ENCODE measurements at regions not wholly inside any gene's neighbourhood (a gene's known extent, or its start where the extent isn't known, plus 50 kb on each side); places are given as distances from the start of the nearest gene placed in this dataset.

GRCh38 chr1:201702936-201703335 is 126.0 kb upstream of the IPO9 start:
- H2AK5ac ChIP-seq (ENCODE audit: low read length) = no peak overlapping the region
- H3K9ac ChIP-seq (ENCODE audit: low read length) = no peak overlapping the region
- no peak overlapping the region for H3K18ac ChIP-seq (ENCODE audit: low read length)
- no peak overlapping the region for H2AFZ ChIP-seq (ENCODE audit: insufficient read depth, low read length, poor library complexity)
- H2BK120ac ChIP-seq (ENCODE audit: insufficient read depth, low read length, poor library complexity) = no peak overlapping the region
- no peak overlapping the region for H3K4me3 ChIP-seq (ENCODE audit: low read depth, low read length)
- no peaks in the 10 kb centered on the region for H3K27me3 ChIP-seq (ENCODE audit: insufficient read depth, low read length)
- H3K14ac ChIP-seq (ENCODE audit: low read length) = no peak overlapping the region
- H3K79me2 ChIP-seq (ENCODE audit: control insufficient read depth, insufficient read depth, low read length, poor library complexity) = no peaks in the 10 kb centered on the region
- no peak overlapping the region for H4K12ac ChIP-seq (ENCODE audit: low read depth, low read length)
- H3K4ac ChIP-seq (ENCODE audit: low read depth, low read length) = no peak overlapping the region
- no peak overlapping the region for H3K27ac ChIP-seq (ENCODE audit: low read depth, low read length)
- no peaks in the 10 kb centered on the region for H3K9me3 ChIP-seq (ENCODE audit: insufficient read depth, low read depth, low read length)
- H2BK5ac ChIP-seq (ENCODE audit: low read depth, low read length, poor library complexity) = no peak overlapping the region
- no peak overlapping the region for H2BK12ac ChIP-seq (ENCODE audit: low read length)
- peaks cover 7 to 11% of the 10 kb centered on the region in 2 experiments for H3K4me1 ChIP-seq (ENCODE audit: control insufficient read depth in 1 of 2, insufficient read depth in 2 of 2, low read length in 2 of 2)
- H3K4me2 ChIP-seq (ENCODE audit: low read length) = no peak overlapping the region
- H3K23ac ChIP-seq (ENCODE audit: low read length) = no peak overlapping the region
- DNase-seq = peak; percentile 74
- no peak overlapping the region for H4K8ac ChIP-seq (ENCODE audit: low read depth, low read length)
- peaks cover 3% of the 10 kb centered on the region for H3K79me1 ChIP-seq (ENCODE audit: low read length)
- WGBS (ENCODE audit: extremely low coverage, insufficient coverage, insufficient read length) = no CpG with 5 or more reads among the region's 2 CpGs
- H3K36me3 ChIP-seq (ENCODE audit: control insufficient read depth in 1 of 2, insufficient read depth in 2 of 2, low read length in 2 of 2) = peaks cover 4 to 9% of the 10 kb centered on the region in 2 experiments
- no peak overlapping the region for H4K91ac ChIP-seq (ENCODE audit: low read depth, low read length)

- Histone ChIP-seq H2BK12ac (ENCODE audit: low read length) (peak overlapping the region; percentile 3), H4K12ac (ENCODE audit: low read depth, low read length) (no peak overlapping the region), H3K4me3 (ENCODE audit: low read depth, low read length) (no peak overlapping the region), H2BK5ac (ENCODE audit: low read depth, low read length, poor library complexity) (no peak overlapping the region), H3K18ac (ENCODE audit: low read length) (no peak overlapping the region), H2AK5ac (ENCODE audit: low read length) (no peak overlapping the region), H3K9me3 (ENCODE audit: insufficient read depth, low read depth, low read length) (no peaks in the 10 kb centered on the region), H3K14ac (ENCODE audit: low read length) (no peak overlapping the region), H3K4me2 (ENCODE audit: low read length) (no peak overlapping the region), H3K27me3 (ENCODE audit: insufficient read depth, low read length) (no peaks in the 10 kb centered on the region), H2BK120ac (ENCODE audit: insufficient read depth, low read length, poor library complexity) (no peak overlapping the region), H3K79me2 (ENCODE audit: control insufficient read depth, insufficient read depth, low read length, poor library complexity) (no peaks in the 10 kb centered on the region), H3K9ac (ENCODE audit: low read length) (no peak overlapping the region), H3K27ac (ENCODE audit: low read depth, low read length) (no peak overlapping the region), H4K91ac (ENCODE audit: low read depth, low read length) (peak overlapping the region; percentile 20), H3K4ac (ENCODE audit: low read depth, low read length) (no peak overlapping the region), H3K79me1 (ENCODE audit: low read length) (peaks cover 3% of the 10 kb centered on the region), H4K8ac (ENCODE audit: low read depth, low read length) (peak overlapping the region; percentile 42), H2AFZ (ENCODE audit: insufficient read depth, low read length, poor library complexity) (no peak overlapping the region), H3K4me1 (ENCODE audit: control insufficient read depth in 1 of 2, insufficient read depth in 2 of 2, low read length in 2 of 2) (peaks cover 7 to 11% of the 10 kb centered on the region in 2 experiments), H3K36me3 (ENCODE audit: control insufficient read depth in 1 of 2, insufficient read depth in 2 of 2, low read length in 2 of 2) (peaks cover 2 to 6% of the 10 kb centered on the region in 2 experiments), H3K23ac (ENCODE audit: low read length) (no peak overlapping the region)
- WGBS (ENCODE audit: extremely low coverage, insufficient coverage, insufficient read length) = no CpG with 5 or more reads among the region's 23 CpGs
- DNase-seq = peak; percentile 80 to 90
Observed at GRCh38 chr1:201703621-201704438, 125.1 kb upstream of the IPO9 start.

GRCh38 chr1:201704439-201704792 is 124.5 kb upstream of the IPO9 start:
- Histone ChIP-seq H4K8ac (ENCODE audit: low read depth, low read length) (no peak overlapping the region), H2AK5ac (ENCODE audit: low read length) (no peak overlapping the region), H3K27me3 (ENCODE audit: insufficient read depth, low read length) (no peaks in the 10 kb centered on the region), H3K4me2 (ENCODE audit: low read length) (no peak overlapping the region), H3K18ac (ENCODE audit: low read length) (no peak overlapping the region), H4K12ac (ENCODE audit: low read depth, low read length) (no peak overlapping the region), H3K14ac (ENCODE audit: low read length) (no peak overlapping the region), H2BK120ac (ENCODE audit: insufficient read depth, low read length, poor library complexity) (no peak overlapping the region), H3K9ac (ENCODE audit: low read length) (no peak overlapping the region), H2BK5ac (ENCODE audit: low read depth, low read length, poor library complexity) (no peak overlapping the region), H3K23ac (ENCODE audit: low read length) (no peak overlapping the region), H3K36me3 (ENCODE audit: control insufficient read depth in 1 of 2, insufficient read depth in 2 of 2, low read length in 2 of 2) (peaks cover 2 to 6% of the 10 kb centered on the region in 2 experiments), H3K4me3 (ENCODE audit: low read depth, low read length) (no peak overlapping the region), H2BK12ac (ENCODE audit: low read length) (no peak overlapping the region), H3K9me3 (ENCODE audit: insufficient read depth, low read depth, low read length) (no peaks in the 10 kb centered on the region), H2AFZ (ENCODE audit: insufficient read depth, low read length, poor library complexity) (no peak overlapping the region), H3K4ac (ENCODE audit: low read depth, low read length) (no peak overlapping the region), H3K79me2 (ENCODE audit: control insufficient read depth, insufficient read depth, low read length, poor library complexity) (no peaks in the 10 kb centered on the region), H3K4me1 (ENCODE audit: control insufficient read depth in 1 of 2, insufficient read depth in 2 of 2, low read length in 2 of 2) (peaks cover 7 to 11% of the 10 kb centered on the region in 2 experiments), H3K79me1 (ENCODE audit: low read length) (peaks cover 3% of the 10 kb centered on the region), H4K91ac (ENCODE audit: low read depth, low read length) (no peak overlapping the region), H3K27ac (ENCODE audit: low read depth, low read length) (no peak overlapping the region)
- WGBS (ENCODE audit: extremely low coverage, insufficient coverage, insufficient read length) = no CpG with 5 or more reads among the region's 2 CpGs
- no peak for DNase-seq

- H3K4me2 ChIP-seq (ENCODE audit: low read length) = no peak overlapping the region
- no peak overlapping the region for H3K4me3 ChIP-seq (ENCODE audit: low read depth, low read length)
- H3K23ac ChIP-seq (ENCODE audit: low read length) = no peak overlapping the region
- H3K27ac ChIP-seq (ENCODE audit: low read depth, low read length) = no peak overlapping the region
- no peak for DNase-seq
- H3K79me1 ChIP-seq (ENCODE audit: low read length) = peaks cover 3% of the 10 kb centered on the region
- H3K4me1 ChIP-seq (ENCODE audit: control insufficient read depth in 1 of 2, insufficient read depth in 2 of 2, low read length in 2 of 2) = peaks cover 9 to 13% of the 10 kb centered on the region in 2 experiments
- WGBS (ENCODE audit: extremely low coverage, insufficient coverage, insufficient read length) = no CpG with 5 or more reads among the region's 9 CpGs
- H2AFZ ChIP-seq (ENCODE audit: insufficient read depth, low read length, poor library complexity) = no peak overlapping the region
- H2BK120ac ChIP-seq (ENCODE audit: insufficient read depth, low read length, poor library complexity) = no peak overlapping the region
- H2BK12ac ChIP-seq (ENCODE audit: low read length) = no peak overlapping the region
- no peaks in the 10 kb centered on the region for H3K79me2 ChIP-seq (ENCODE audit: control insufficient read depth, insufficient read depth, low read length, poor library complexity)
- no peak overlapping the region for H4K8ac ChIP-seq (ENCODE audit: low read depth, low read length)
- H3K4ac ChIP-seq (ENCODE audit: low read depth, low read length) = no peak overlapping the region
- H3K9ac ChIP-seq (ENCODE audit: low read length) = peak overlapping the region; percentile 18
- no peak overlapping the region for H4K12ac ChIP-seq (ENCODE audit: low read depth, low read length)
- no peak overlapping the region for H3K18ac ChIP-seq (ENCODE audit: low read length)
- no peak overlapping the region for H3K14ac ChIP-seq (ENCODE audit: low read length)
- no peak overlapping the region for H4K91ac ChIP-seq (ENCODE audit: low read depth, low read length)
- H2BK5ac ChIP-seq (ENCODE audit: low read depth, low read length, poor library complexity) = no peak overlapping the region
- peaks cover 4 to 6% of the 10 kb centered on the region in 2 experiments for H3K36me3 ChIP-seq (ENCODE audit: control insufficient read depth in 1 of 2, insufficient read depth in 2 of 2, low read length in 2 of 2)
- no peak overlapping the region for H2AK5ac ChIP-seq (ENCODE audit: low read length)
- H3K9me3 ChIP-seq (ENCODE audit: insufficient read depth, low read depth, low read length) = no peaks in the 10 kb centered on the region
- H3K27me3 ChIP-seq (ENCODE audit: insufficient read depth, low read length) = no peaks in the 10 kb centered on the region
Observed at GRCh38 chr1:201705389-201705788, 123.6 kb upstream of the IPO9 start.
